HEK293T (cell line): ENCODE measurements at regions not wholly inside any gene's neighbourhood (a gene's known extent, or its start where the extent isn't known, plus 50 kb on each side); places are given as distances from the start of the nearest gene placed in this dataset.
"Not testable (repeated sequence)": the region's sequence is repeated elsewhere in the genome, so short reads cannot be mapped to it uniquely, and the experiment has no call there.

Source experiments
- CTCF ChIA-PET: fragments of 350-600 bp; formaldehyde crosslinking; extraction: SDS; loops from one replicate; lab custom pipeline; 2021; ENCODE audit warnings: antibody characterized with exemption, inconsistent platforms; lab: Yijun Ruan, JAX
- POLR2A ChIA-PET: fragments of 350-600 bp; formaldehyde crosslinking; extraction: SDS; loops from one replicate; lab custom pipeline; 2020; ENCODE audit warnings: antibody characterized with exemption, inconsistent platforms; lab: Yijun Ruan, JAX
- DNase-seq: peaks from one replicate; pipeline ENCODE4 v3.0.0; 2012; ENCODE audit warnings: mixed read lengths; ENCODE audit errors: extremely low spot score
- ARNT ChIP-seq: fragments of 450-650 bp; IDR thresholded peaks from 2 replicates; pipeline ENCODE4 v1.6.1; 2017; ENCODE audit warnings: mild to moderate bottlenecking
- BHLHE40 ChIP-seq: fragments of 450-650 bp; IDR thresholded peaks from 2 replicates; pipeline ENCODE4 v1.6.1; 2016; ENCODE audit warnings: mild to moderate bottlenecking, moderate library complexity, borderline replicate concordance
- CTBP1 ChIP-seq: fragments of 450-650 bp; IDR thresholded peaks from 2 replicates; pipeline ENCODE4 v1.6.1; 2016; ENCODE audit warnings: borderline replicate concordance
- ELF4 ChIP-seq: fragments of 450-650 bp; IDR thresholded peaks from 2 replicates; pipeline ENCODE4 v1.6.1; 2017; ENCODE audit warnings: antibody characterized with exemption
- FOXA1 ChIP-seq: fragments of 450-650 bp; IDR thresholded peaks from 2 replicates; pipeline ENCODE4 v1.6.1; 2016; ENCODE audit warnings: mild to moderate bottlenecking
- FOXK2 ChIP-seq: fragments of 450-650 bp; IDR thresholded peaks from 2 replicates; pipeline ENCODE4 v1.6.1; 2016; ENCODE audit warnings: mild to moderate bottlenecking
- FOXM1 ChIP-seq: fragments of 450-650 bp; IDR thresholded peaks from 2 replicates; pipeline ENCODE4 v1.6.1; 2017; ENCODE audit warnings: mild to moderate bottlenecking, borderline replicate concordance
- HDGF ChIP-seq: fragments of 450-650 bp; IDR thresholded peaks from 2 replicates; pipeline ENCODE4 v1.6.1; 2017; ENCODE audit warnings: antibody characterized with exemption, borderline replicate concordance
- L3MBTL2 ChIP-seq: fragments of 450-650 bp; conservative IDR thresholded peaks from 2 replicates; pipeline ENCODE4 v1.6.1; 2016; ENCODE audit warnings: mild to moderate bottlenecking
- LEF1 ChIP-seq: fragments of 450-650 bp; IDR thresholded peaks from 2 replicates; pipeline ENCODE4 v1.6.1; 2017; ENCODE audit warnings: mild to moderate bottlenecking, borderline replicate concordance
- NFRKB ChIP-seq: fragments of 450-650 bp; IDR thresholded peaks from 2 replicates; pipeline ENCODE4 v1.6.1; 2016; ENCODE audit warnings: mild to moderate bottlenecking, moderate library complexity
- SP1 ChIP-seq: fragments of 450-650 bp; IDR thresholded peaks from 2 replicates; pipeline ENCODE4 v1.6.1; 2017
- SUZ12 ChIP-seq: fragments of 450-650 bp; IDR thresholded peaks from 2 replicates; pipeline ENCODE4 v1.6.1; 2016; ENCODE audit warnings: mild to moderate bottlenecking
- TARDBP ChIP-seq: fragments of 450-650 bp; IDR thresholded peaks from 2 replicates; pipeline ENCODE4 v1.6.1; 2016
- ZNF384 ChIP-seq: fragments of 450-650 bp; IDR thresholded peaks from 2 replicates; pipeline ENCODE4 v1.6.1; 2016
- TF ChIP-seq, protein P1 (sequence below): fragments of 450-650 bp; IDR thresholded peaks from 2 replicates; pipeline ENCODE4 v1.6.1; 2016

- CTCF ChIA-PET = no interaction called here
Observed at GRCh38 chr5:18003312-18003711, 369.1 kb downstream of the TAF11L14 start.

DNA sequence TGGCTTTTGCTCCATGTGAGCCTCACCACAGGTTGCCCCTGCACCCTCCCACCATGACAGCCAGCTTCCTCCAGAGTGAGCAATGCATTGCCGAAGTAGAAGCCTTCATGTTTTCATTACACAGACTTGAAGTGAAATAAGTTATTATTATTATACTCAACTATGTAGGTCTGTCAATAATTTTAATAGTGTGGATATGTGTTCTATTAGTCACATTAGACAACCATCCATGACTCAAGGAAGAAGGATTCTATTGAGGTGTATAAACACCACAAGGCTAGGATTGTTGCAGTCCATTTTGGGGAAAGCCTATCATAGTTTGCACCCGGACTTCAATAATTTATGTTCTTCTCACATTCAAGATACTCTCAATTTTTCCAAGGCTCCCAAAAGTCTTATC is 369.5 kb downstream of the TAF11L14 start:
- no peak for DNase-seq
- TF ChIP-seq ARNT (no peak), ELF4 (no peak), BHLHE40 (no peak), LEF1 (no peak), L3MBTL2 (no peak), SUZ12 (no peak), TARDBP (no peak), FOXM1 (no peak), ZNF384 (no peak), CTBP1 (no peak), FOXA1 (no peak), NFRKB (no peak), HDGF (no peak), FOXK2 (no peak)
- TF ChIP-seq, protein P1, sequence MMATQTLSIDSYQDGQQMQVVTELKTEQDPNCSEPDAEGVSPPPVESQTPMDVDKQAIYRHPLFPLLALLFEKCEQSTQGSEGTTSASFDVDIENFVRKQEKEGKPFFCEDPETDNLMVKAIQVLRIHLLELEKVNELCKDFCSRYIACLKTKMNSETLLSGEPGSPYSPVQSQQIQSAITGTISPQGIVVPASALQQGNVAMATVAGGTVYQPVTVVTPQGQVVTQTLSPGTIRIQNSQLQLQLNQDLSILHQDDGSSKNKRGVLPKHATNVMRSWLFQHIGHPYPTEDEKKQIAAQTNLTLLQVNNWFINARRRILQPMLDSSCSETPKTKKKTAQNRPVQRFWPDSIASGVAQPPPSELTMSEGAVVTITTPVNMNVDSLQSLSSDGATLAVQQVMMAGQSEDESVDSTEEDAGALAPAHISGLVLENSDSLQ = no peak
- CTCF ChIA-PET = no interaction called here
- POLR2A ChIA-PET = no interaction called here

More at GRCh38 chr5:18003312-18003711, 369.1 kb downstream of the TAF11L14 start:
- POLR2A ChIA-PET = no interaction called here
- TF ChIP-seq NFRKB (no peak), ARNT (no peak), FOXM1 (no peak), ELF4 (no peak), FOXK2 (no peak), HDGF (no peak), LEF1 (no peak), SUZ12 (no peak), SP1 (no peak), CTBP1 (no peak), FOXA1 (no peak)
- DNase-seq = no peak

GRCh38 chr5:18006235-18006634 is 372.0 kb downstream of the TAF11L14 start:
- DNase-seq, POLR2A ChIA-PET, CTCF ChIA-PET: not testable (repeated sequence)

GRCh38 chr5:18008940-18009339 is 374.7 kb downstream of the TAF11L14 start:
- CTCF ChIA-PET = no interaction called here
- POLR2A ChIA-PET = no interaction called here
- TF ChIP-seq ARNT (no peak), ZNF384 (no peak), SUZ12 (no peak), FOXA1 (no peak), NFRKB (no peak), BHLHE40 (no peak), FOXK2 (no peak), HDGF (no peak), L3MBTL2 (no peak), TARDBP (no peak), ELF4 (no peak), LEF1 (no peak), CTBP1 (no peak), SP1 (no peak)
- TF ChIP-seq, protein P1 = no peak
- no peak for DNase-seq

DNA sequence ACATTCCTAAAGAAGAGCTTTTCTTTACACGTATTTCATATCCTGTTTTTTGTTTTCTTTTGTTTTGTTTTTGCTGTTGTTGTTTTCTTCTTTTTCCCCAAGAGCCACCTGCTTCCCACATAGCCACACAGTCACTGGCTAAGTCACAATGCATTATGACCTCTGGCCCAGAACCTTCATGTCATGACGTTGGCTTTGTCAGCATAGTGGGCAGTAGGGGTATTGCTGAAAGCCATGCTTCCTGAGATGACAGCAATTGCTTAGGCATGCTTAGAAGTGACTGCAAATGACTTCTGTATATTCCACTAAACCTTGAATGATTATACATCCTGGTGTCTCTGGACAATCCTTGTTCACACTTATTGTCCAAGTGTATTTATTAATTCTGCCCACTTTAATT is 375.8 kb downstream of the TAF11L14 start:
- POLR2A ChIA-PET = no interaction called here
- CTCF ChIA-PET = no interaction called here
- peak; percentile 8 for DNase-seq
- TF ChIP-seq SP1 = no peak

DNA sequence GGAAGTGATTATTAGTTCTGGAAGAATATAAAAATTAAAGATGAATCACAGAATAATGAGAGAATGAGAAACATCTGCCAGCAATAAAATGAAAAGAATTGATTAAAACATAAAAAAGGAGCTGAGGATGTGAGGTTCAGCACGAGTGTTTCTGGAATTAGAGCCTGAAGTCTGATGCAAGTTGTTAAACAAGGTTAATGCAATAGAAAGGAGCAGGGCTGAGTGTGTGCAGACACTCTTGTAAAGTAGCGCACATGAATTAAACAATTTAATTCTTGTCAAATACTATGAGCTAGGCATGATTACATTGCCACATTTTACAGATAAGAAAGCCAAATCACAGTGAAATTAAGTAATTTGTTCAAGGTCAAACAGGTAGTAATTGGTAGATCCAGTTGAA is 384.2 kb downstream of the TAF11L14 start:
- ChIA-PET CTCF (no interaction called here), POLR2A (no interaction called here)
- no peak for DNase-seq
- TF ChIP-seq FOXM1 (no peak), FOXA1 (no peak), HDGF (no peak), FOXK2 (no peak), L3MBTL2 (no peak), SP1 (no peak), ARNT (no peak), CTBP1 (no peak), ELF4 (no peak), TARDBP (no peak), NFRKB (no peak), SUZ12 (no peak), ZNF384 (no peak), LEF1 (no peak)
- TF ChIP-seq, protein P1 = no peak

GRCh38 chr5:18023275-18023674 is 389.0 kb downstream of the TAF11L14 start:
- POLR2A ChIA-PET = no interaction called here
- TF ChIP-seq ARNT (no peak), LEF1 (no peak), FOXK2 (no peak), HDGF (no peak), FOXM1 (no peak), BHLHE40 (no peak), SP1 (no peak), ZNF384 (no peak)
- TF ChIP-seq, protein P1 = no peak
- no peak for DNase-seq
- CTCF ChIA-PET = no interaction called here
